Upper lobe of left lung (tissue), 6 donors: ENCODE measurements at regions not wholly inside any gene's neighbourhood (a gene's known extent, or its start where the extent isn't known, plus 50 kb on each side); places are given as distances from the start of the nearest gene placed in this dataset.

Experiments used
- ATAC-seq, 2 donors: fragments of 200-7000 bp; cut with Tn5 transposase; one replicate each; pipeline ENCODE4 v1.9.1; 2022; ENCODE audit warnings: mild to moderate bottlenecking in 2 of 2, moderate library complexity in 2 of 2; ENCODE audit not compliant: low FRiP score in 2 of 2
- DNase-seq, 2 donors: peaks; one replicate each; pipeline ENCODE4 v3.0.0-alpha.2; 2019 to 2020
- H3K27ac ChIP-seq, 4 donors: fragments of 200-600 bp; sonication (generic); one replicate each; pipeline ENCODE4 v1.5.1; 2016 to 2019
- H3K27me3 ChIP-seq, 4 donors: fragments of 200-600 bp; sonication (generic); one replicate each; pipeline ENCODE4 v1.5.1; 2017 to 2019
- H3K36me3 ChIP-seq, 4 donors: fragments of 200-600 bp; sonication (generic); one replicate each; pipeline ENCODE4 v1.5.1; 2016 to 2019
- H3K4me1 ChIP-seq, 4 donors: fragments of 200-600 bp; sonication (generic); one replicate each; pipeline ENCODE4 v1.5.1; 2018 to 2019
- H3K4me3 ChIP-seq, 4 donors: fragments of 200-600 bp; sonication (generic); one replicate each; pipeline ENCODE4 v1.5.1; 2017 to 2019; ENCODE audit warnings: mild to moderate bottlenecking in 2 of 4, moderate library complexity in 1 of 4
- H3K9me3 ChIP-seq, 4 donors: fragments of 200-600 bp; sonication (generic); one replicate each; pipeline ENCODE4 v1.5.1; 2018 to 2019
- EP300 ChIP-seq, 4 donors: sonication (generic); formaldehyde crosslinking; IDR thresholded peaks; one replicate each; pipeline ENCODE4 v1.5.1; 2017; ENCODE audit warnings: antibody characterized with exemption in 4 of 4, control low read depth in 2 of 4
- POLR2A ChIP-seq, 4 donors: fragments of 450-650 bp; IDR thresholded peaks; one replicate each; pipeline ENCODE4 v1.5.1; 2016 to 2017; ENCODE audit warnings: antibody characterized with exemption in 4 of 4, mild to moderate bottlenecking in 2 of 4
- POLR2AphosphoS5 ChIP-seq, 2 donors: sonication (generic); formaldehyde crosslinking; IDR thresholded peaks; one replicate each; pipeline ENCODE4 v1.5.1; 2017; ENCODE audit warnings: antibody characterized with exemption in 2 of 2
- WGBS, 2 donors: methylation state at CpG; one replicate each; pipeline ENCODE4 v1.1.5; 2017 to 2018; 5-methylcytosine and 5-hydroxymethylcytosine counted together
- TF ChIP-seq, protein P1 (sequence below), 6 experiments: fragments of 450-650 bp in 4 of 6; fragments of 200-600 bp in 2 of 6; sonication (generic) in 2 of 6; IDR thresholded peaks; one replicate each; pipeline ENCODE4 v1.5.1; 2016 to 2019; ENCODE audit warnings: antibody characterized with exemption in 6 of 6
- donor health status: DM: no; HTN: no; CAD: no; lungs with moderate emphysema.
- donor health status: DM: no; HTN: yes; CAD: no; lungs with severe emphysema.

DNA sequence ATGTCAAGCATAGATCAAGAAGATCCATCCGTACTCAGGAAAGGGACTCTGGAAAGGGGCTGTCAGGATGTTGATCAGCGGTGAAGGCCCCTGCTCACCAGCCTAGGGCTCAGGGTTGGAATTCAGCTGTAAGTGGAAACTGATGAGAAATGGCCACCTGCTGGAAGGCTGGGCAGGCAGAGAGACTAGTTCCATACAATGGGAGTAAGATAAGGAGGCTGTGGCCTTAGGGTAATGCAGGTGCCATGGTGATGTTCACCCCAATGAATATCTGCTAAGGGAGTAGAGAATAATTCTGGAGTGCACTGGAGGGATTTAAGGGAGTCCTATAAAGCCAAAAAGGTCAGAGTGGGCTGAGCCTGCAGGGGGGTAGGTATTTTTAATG lies 256.6 kb downstream of the CYRIA start:
- Histone ChIP-seq H3K4me3 (no peak overlapping the region), H3K9me3 (no peaks in the 10 kb centered on the region), H3K36me3 (no peaks in the 10 kb centered on the region), H3K27ac (no peak overlapping the region), H3K4me1 (no peaks in the 10 kb centered on the region), H3K27me3 (no peaks in the 10 kb centered on the region)
- 88 to 91% methylated on average over 2 of the region's 2 CpGs for WGBS, 2 donors
- DNase-seq (no peak), ATAC-seq (no peak)
- TF ChIP-seq POLR2A (IDR thresholded peaks at IDR 0.05) (no peak), EP300 (IDR thresholded peaks at IDR 0.05) (no peak), POLR2AphosphoS5 (IDR thresholded peaks at IDR 0.05) (no peak)
- TF ChIP-seq, protein P1, sequence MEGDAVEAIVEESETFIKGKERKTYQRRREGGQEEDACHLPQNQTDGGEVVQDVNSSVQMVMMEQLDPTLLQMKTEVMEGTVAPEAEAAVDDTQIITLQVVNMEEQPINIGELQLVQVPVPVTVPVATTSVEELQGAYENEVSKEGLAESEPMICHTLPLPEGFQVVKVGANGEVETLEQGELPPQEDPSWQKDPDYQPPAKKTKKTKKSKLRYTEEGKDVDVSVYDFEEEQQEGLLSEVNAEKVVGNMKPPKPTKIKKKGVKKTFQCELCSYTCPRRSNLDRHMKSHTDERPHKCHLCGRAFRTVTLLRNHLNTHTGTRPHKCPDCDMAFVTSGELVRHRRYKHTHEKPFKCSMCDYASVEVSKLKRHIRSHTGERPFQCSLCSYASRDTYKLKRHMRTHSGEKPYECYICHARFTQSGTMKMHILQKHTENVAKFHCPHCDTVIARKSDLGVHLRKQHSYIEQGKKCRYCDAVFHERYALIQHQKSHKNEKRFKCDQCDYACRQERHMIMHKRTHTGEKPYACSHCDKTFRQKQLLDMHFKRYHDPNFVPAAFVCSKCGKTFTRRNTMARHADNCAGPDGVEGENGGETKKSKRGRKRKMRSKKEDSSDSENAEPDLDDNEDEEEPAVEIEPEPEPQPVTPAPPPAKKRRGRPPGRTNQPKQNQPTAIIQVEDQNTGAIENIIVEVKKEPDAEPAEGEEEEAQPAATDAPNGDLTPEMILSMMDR (IDR thresholded peaks at IDR 0.05) = no peak

GRCh38 chr2:16408331-16409005 lies 257.2 kb downstream of the CYRIA start:
- H3K4me3 ChIP-seq = no peak overlapping the region
- no peak overlapping the region for H3K27ac ChIP-seq
- no peaks in the 10 kb centered on the region for H3K4me1 ChIP-seq
- DNase-seq (no peak), ATAC-seq (no peak)
- TF ChIP-seq, protein P1 (IDR thresholded peaks at IDR 0.05) = no peak
- TF ChIP-seq POLR2A (IDR thresholded peaks at IDR 0.05) (no peak), POLR2AphosphoS5 (IDR thresholded peaks at IDR 0.05) (no peak), EP300 (IDR thresholded peaks at IDR 0.05) (no peak)
- H3K36me3 ChIP-seq = no peaks in the 10 kb centered on the region
- no peaks in the 10 kb centered on the region for H3K9me3 ChIP-seq
- no peaks in the 10 kb centered on the region for H3K27me3 ChIP-seq
- WGBS, 2 donors = 77 to 80% methylated on average over 4 of the region's 4 CpGs

GRCh38 chr2:16407358-16407757 lies 258.3 kb downstream of the CYRIA start:
- WGBS, 2 donors = 80 to 85% methylated on average over 10 of the region's 10 CpGs
- ATAC-seq = no peak
- H3K4me1 ChIP-seq = no peaks in the 10 kb centered on the region
- DNase-seq = no peak
- no peaks in the 10 kb centered on the region for H3K9me3 ChIP-seq
- no peak overlapping the region for H3K4me3 ChIP-seq
- H3K27ac ChIP-seq = no peak overlapping the region
- no peaks in the 10 kb centered on the region for H3K36me3 ChIP-seq
- no peak for TF ChIP-seq POLR2A (IDR thresholded peaks at IDR 0.05)
- no peak for TF ChIP-seq POLR2AphosphoS5 (IDR thresholded peaks at IDR 0.05)
- TF ChIP-seq, protein P1 (IDR thresholded peaks at IDR 0.05) = no peak
- TF ChIP-seq EP300 (IDR thresholded peaks at IDR 0.05) = no peak
- no peaks in the 10 kb centered on the region for H3K27me3 ChIP-seq

DNA sequence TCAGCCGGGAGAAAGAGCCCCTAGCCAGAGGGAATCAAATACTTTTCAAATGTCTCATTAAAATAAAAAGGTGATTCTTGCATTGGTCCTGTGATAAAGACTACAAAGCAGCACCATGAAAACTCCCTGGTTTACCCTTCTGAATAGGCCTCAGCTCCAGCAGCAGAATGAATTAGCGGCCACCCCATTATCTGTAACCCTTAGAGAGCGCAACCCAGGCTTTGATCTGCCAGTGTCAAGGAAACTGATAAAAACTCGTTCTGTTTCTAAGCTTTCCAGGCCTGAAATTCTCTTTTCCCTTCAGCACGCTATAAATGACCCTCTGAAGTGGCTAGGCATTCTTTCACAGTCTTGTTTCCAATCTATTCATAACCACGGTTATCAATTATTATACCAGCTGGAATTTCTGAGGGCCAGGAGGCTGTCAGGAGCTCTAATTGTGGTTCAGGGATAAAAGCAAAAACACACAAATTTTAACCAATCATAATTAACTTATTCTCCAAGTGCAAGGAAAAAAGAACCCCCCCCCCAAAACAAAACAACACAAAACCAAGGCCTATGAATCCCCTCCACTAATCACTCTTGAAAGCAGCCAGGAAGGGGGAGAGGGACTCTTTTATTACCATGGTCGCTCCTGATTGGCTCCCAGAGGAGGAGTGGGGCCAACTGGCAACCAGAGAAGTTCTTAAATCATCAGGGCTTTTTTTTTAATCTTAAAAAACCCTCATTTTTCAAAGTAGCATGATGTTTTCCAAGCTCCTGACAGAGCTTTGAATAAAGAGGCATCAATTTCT lies 258.9 kb downstream of the CYRIA start:
- no peaks in the 10 kb centered on the region for H3K36me3 ChIP-seq
- ATAC-seq (no peak), DNase-seq (no peak)
- H3K4me3 ChIP-seq = no peak overlapping the region
- H3K27ac ChIP-seq = no peak overlapping the region
- H3K27me3 ChIP-seq = no peaks in the 10 kb centered on the region
- WGBS, 2 donors = 75 to 76% methylated on average over 7 of the region's 7 CpGs
- H3K4me1 ChIP-seq = no peaks in the 10 kb centered on the region
- TF ChIP-seq POLR2AphosphoS5 (IDR thresholded peaks at IDR 0.05) = no peak
- no peak for TF ChIP-seq EP300 (IDR thresholded peaks at IDR 0.05)
- no peak for TF ChIP-seq POLR2A (IDR thresholded peaks at IDR 0.05)
- TF ChIP-seq, protein P1 (IDR thresholded peaks at IDR 0.05) = no peak
- H3K9me3 ChIP-seq = no peaks in the 10 kb centered on the region
